GM12872 (cell line): ENCODE measurements at regions not wholly inside any gene's neighbourhood (a gene's known extent, or its start where the extent isn't known, plus 50 kb on each side); places are given as distances from the start of the nearest gene placed in this dataset.

ENCODE experiments used
- CTCF ChIP-seq: IDR thresholded peaks from 3 replicates; pipeline ENCODE4 v1.5.1; 2011; ENCODE audit warnings: low read depth, mild to moderate bottlenecking, low read length, moderate library complexity; ENCODE audit not compliant: insufficient read depth

- TF ChIP-seq CTCF: no peak
These were observed 560.5 kb upstream of the MEF2C start for GRCh38 chr5:89443508-89443907.

- TF ChIP-seq CTCF: no peak
These were observed 559.0 kb upstream of the MEF2C start for GRCh38 chr5:89441965-89442364.

- TF ChIP-seq CTCF: no peak
These were observed 557.7 kb upstream of the MEF2C start for GRCh38 chr5:89440670-89441069.

GRCh38 chr5:89437450-89438435, 554.8 kb upstream of the MEF2C start:
- TF ChIP-seq CTCF: no peak

GRCh38 chr5:89436464-89436863, 553.5 kb upstream of the MEF2C start:
- no peak for TF ChIP-seq CTCF

GRCh38 chr5:89435347-89435746, 552.4 kb upstream of the MEF2C start:
- TF ChIP-seq CTCF: no peak

- no peak for TF ChIP-seq CTCF
These were observed 545.6 kb upstream of the MEF2C start for GRCh38 chr5:89428624-89429023.
